ENCODE measurements at regions not wholly inside any gene's neighbourhood (a gene's known extent, or its start where the extent isn't known, plus 50 kb on each side); places are given as distances from the start of the nearest gene placed in this dataset.

DNA sequence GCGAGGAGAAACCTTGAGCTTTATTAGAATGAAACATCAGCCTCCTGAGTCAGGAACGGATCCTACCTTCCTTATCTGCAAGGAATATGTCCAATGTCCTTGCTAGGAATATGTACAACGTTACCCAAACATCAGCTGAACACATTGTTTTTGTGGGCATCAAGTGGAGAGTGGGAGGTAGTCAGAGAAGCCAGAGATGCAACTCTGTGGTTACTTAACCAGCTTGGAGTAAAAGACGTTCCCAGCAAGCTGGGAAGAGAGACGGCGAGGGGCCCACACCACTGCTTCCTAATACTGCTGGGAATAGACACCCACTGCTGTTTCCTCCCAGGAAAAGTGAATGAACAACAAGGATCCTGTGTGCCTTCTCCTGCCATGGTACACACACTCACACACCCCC, 64.3 kb downstream of the PABIR2 start:
- TF ChIP-seq CTCF (IDR thresholded peaks at IDR 0.05; ENCODE audit: borderline replicate concordance, extremely low read depth, low read length, poor library complexity, severe bottlenecking), result no peak
- no peak for TF ChIP-seq EZH2 (IDR thresholded peaks at IDR 0.05; ENCODE audit: borderline replicate concordance, low read depth, low read length, severe bottlenecking)
- ATAC-seq (ENCODE audit: insufficient read depth, low read depth), result no peak
- no peak overlapping the region for H3K27ac ChIP-seq (ENCODE audit: low read length)

GRCh38 chrX:134732152-134732551, 64.9 kb downstream of the PABIR2 start:
- H4K20me1 ChIP-seq (ENCODE audit: insufficient read depth, low read length), result no peaks in the 10 kb centered on the region
- H2AFZ ChIP-seq (ENCODE audit: low read depth, low read length), result no peak overlapping the region
- DNase-seq (no peak), ATAC-seq (ENCODE audit: insufficient read depth, low read depth) (no peak)
- H3K79me2 ChIP-seq (ENCODE audit: insufficient read depth, low read length), result no peaks in the 10 kb centered on the region
- no peaks in the 10 kb centered on the region for H3K36me3 ChIP-seq (ENCODE audit: insufficient read depth, low read length)
- no peaks in the 10 kb centered on the region for H3K27me3 ChIP-seq (ENCODE audit: insufficient read depth, low read length, poor library complexity)
- no peak overlapping the region for H3K27ac ChIP-seq (ENCODE audit: low read length)
- H3K9me3 ChIP-seq (ENCODE audit: insufficient read depth, low read length, severe bottlenecking), result no peaks in the 10 kb centered on the region
- H3K4me3 ChIP-seq (ENCODE audit: low read depth in 1 of 2, low read length in 2 of 2), result no peak overlapping the region
- no peak overlapping the region for H3K4me2 ChIP-seq (ENCODE audit: insufficient read depth, low read length)
- H3K9ac ChIP-seq (ENCODE audit: low read depth, low read length), result no peak overlapping the region
- no peaks in the 10 kb centered on the region for H3K4me1 ChIP-seq (ENCODE audit: insufficient read depth, low read length)
- no peak for TF ChIP-seq CTCF (IDR thresholded peaks at IDR 0.05; ENCODE audit: borderline replicate concordance, extremely low read depth, low read length, poor library complexity, severe bottlenecking)
- TF ChIP-seq EZH2 (IDR thresholded peaks at IDR 0.05; ENCODE audit: borderline replicate concordance, low read depth, low read length, severe bottlenecking), result no peak

More for the DNA sequence above, 64.3 kb downstream of the PABIR2 start:
- Histone ChIP-seq H2AFZ (ENCODE audit: low read depth, low read length) (no peak overlapping the region), H3K9me3 (ENCODE audit: insufficient read depth, low read length, severe bottlenecking) (no peaks in the 10 kb centered on the region), H3K9ac (ENCODE audit: low read depth, low read length) (no peak overlapping the region), H3K4me2 (ENCODE audit: insufficient read depth, low read length) (no peak overlapping the region), H3K4me3 (ENCODE audit: low read depth in 1 of 2, low read length in 2 of 2) (no peak overlapping the region), H4K20me1 (ENCODE audit: insufficient read depth, low read length) (no peaks in the 10 kb centered on the region), H3K27me3 (ENCODE audit: insufficient read depth, low read length, poor library complexity) (no peaks in the 10 kb centered on the region), H3K36me3 (ENCODE audit: insufficient read depth, low read length) (no peaks in the 10 kb centered on the region), H3K4me1 (ENCODE audit: insufficient read depth, low read length) (no peaks in the 10 kb centered on the region), H3K79me2 (ENCODE audit: insufficient read depth, low read length) (no peaks in the 10 kb centered on the region)
- no peak for DNase-seq

DNA sequence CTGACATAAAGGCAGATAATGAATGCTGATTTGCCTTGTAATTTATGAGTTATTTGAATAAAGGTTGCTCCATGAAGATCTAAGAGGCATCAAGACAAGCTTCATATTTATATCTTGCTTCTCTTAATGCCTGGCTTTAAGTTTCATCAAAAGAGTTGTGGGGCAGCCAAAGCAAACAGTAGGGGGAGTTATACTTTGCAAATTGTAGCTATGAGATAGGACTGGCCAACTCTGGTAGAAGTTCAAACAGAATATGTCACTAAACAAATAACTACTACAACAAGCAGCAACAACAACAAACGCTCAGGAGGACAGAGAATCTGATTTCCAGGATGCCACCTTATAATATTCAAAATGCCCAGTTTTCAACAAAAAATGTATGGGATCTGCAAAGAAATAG, 69.1 kb upstream of the PLAC1 start:
- Histone ChIP-seq H3K27ac (ENCODE audit: low read length) (no peak overlapping the region), H4K20me1 (ENCODE audit: insufficient read depth, low read length) (no peaks in the 10 kb centered on the region), H3K79me2 (ENCODE audit: insufficient read depth, low read length) (no peaks in the 10 kb centered on the region), H3K9me3 (ENCODE audit: insufficient read depth, low read length, severe bottlenecking) (no peaks in the 10 kb centered on the region), H3K4me2 (ENCODE audit: insufficient read depth, low read length) (no peak overlapping the region), H3K27me3 (ENCODE audit: insufficient read depth, low read length, poor library complexity) (no peaks in the 10 kb centered on the region), H3K9ac (ENCODE audit: low read depth, low read length) (no peak overlapping the region), H3K4me3 (ENCODE audit: low read depth in 1 of 2, low read length in 2 of 2) (no peak overlapping the region), H3K4me1 (ENCODE audit: insufficient read depth, low read length) (no peaks in the 10 kb centered on the region), H2AFZ (ENCODE audit: low read depth, low read length) (no peak overlapping the region), H3K36me3 (ENCODE audit: insufficient read depth, low read length) (no peaks in the 10 kb centered on the region)
- no peak for TF ChIP-seq CTCF (IDR thresholded peaks at IDR 0.05; ENCODE audit: borderline replicate concordance, extremely low read depth, low read length, poor library complexity, severe bottlenecking)
- no peak for TF ChIP-seq EZH2 (IDR thresholded peaks at IDR 0.05; ENCODE audit: borderline replicate concordance, low read depth, low read length, severe bottlenecking)
- no peak for DNase-seq
- ATAC-seq (ENCODE audit: insufficient read depth, low read depth), result no peak
